GM12878 (cell line): ENCODE measurements at regions not wholly inside any gene's neighbourhood (a gene's known extent, or its start where the extent isn't known, plus 50 kb on each side); places are given as distances from the start of the nearest gene placed in this dataset.

ENCODE experiments used
- ATAC-seq: fragments of 200-7000 bp; cut with Tn5 transposase; 3 replicates; pipeline ENCODE4 v1.9.1; 2020; ENCODE audit warnings: mild to moderate bottlenecking, moderate library complexity
- BruUV-seq: library from RNA; stranded (reverse); fragments of 400-500 nt; replicated peaks from 2 replicates; lab custom pipeline; 2021; lab: Mats Ljungman, UMichigan
- CTCF ChIA-PET: fragments of 300-600 bp; sonication (Branson Sonifier 250); formaldehyde crosslinking; extraction: SDS; loops from one replicate; lab custom pipeline; 2021; ENCODE audit warnings: inconsistent platforms; lab: Yijun Ruan, JAX
- POLR2A ChIA-PET: fragments of 350-600 bp; formaldehyde crosslinking; extraction: SDS; loops from one replicate; lab custom pipeline; 2021; ENCODE audit warnings: inconsistent platforms; lab: Charles Lee
- RAD21 ChIA-PET: fragments of 300-600 bp; sonication (Branson Sonifier 250); formaldehyde crosslinking; loops from one replicate; lab custom pipeline; 2023; ENCODE audit warnings: antibody characterized with exemption; ENCODE audit not compliant: unreplicated experiment; lab: Charles Lee
- SMC1A ChIA-PET: fragments of 300-600 bp; sonication (Branson Sonifier 250); formaldehyde crosslinking; loops from one replicate; lab custom pipeline; 2023; ENCODE audit not compliant: unreplicated experiment, uncharacterized antibody; lab: Charles Lee
- DNase-seq: peaks from one replicate; pipeline ENCODE4 v3.0.0-alpha.2; 2011; ENCODE audit warnings: low read depth, low spot score
- FAIRE-seq: peaks from 3 replicates; lab custom pipeline; 2011; peaks lifted over from hg19 to GRCh38; lab: Jason Lieb, UNC
- H2AFZ ChIP-seq: 2 replicates; pipeline ENCODE4 v1.6.0; 2011; ENCODE audit warnings: low read depth, low read length, control low read depth; ENCODE audit not compliant: control insufficient read depth
- H3K27ac ChIP-seq: 2 replicates; pipeline ENCODE4 v1.5.1; 2011; ENCODE audit warnings: control low read depth; ENCODE audit not compliant: control insufficient read depth, insufficient read depth
- H3K27me3 ChIP-seq, 2 experiments: replicated peaks in 1 of 2; 2 replicates each; pipeline versions ENCODE4 v1.6.0 to v1.6.1; 2011; ENCODE audit warnings: low read length in 1 of 2; ENCODE audit not compliant: control insufficient read depth in 2 of 2, insufficient read depth in 2 of 2
- H3K36me3 ChIP-seq, 2 experiments: 2 replicates each; pipeline ENCODE4 v1.5.1; 2011; ENCODE audit warnings: low read length in 1 of 2; ENCODE audit not compliant: control insufficient read depth in 2 of 2, insufficient read depth in 2 of 2
- H3K4me1 ChIP-seq: 2 replicates; pipeline ENCODE4 v1.6.1; 2011; ENCODE audit warnings: mild to moderate bottlenecking, low read length, moderate library complexity, mixed read lengths; ENCODE audit not compliant: control insufficient read depth, insufficient read depth
- H3K4me2 ChIP-seq: 2 replicates; pipeline ENCODE4 v1.6.0; 2011; ENCODE audit warnings: control low read depth; ENCODE audit not compliant: control insufficient read depth, insufficient read depth
- H3K4me3 ChIP-seq: fragments of 200-600 bp; sonication (generic); 2 replicates; pipeline ENCODE4 v1.5.1; 2016
- H3K79me2 ChIP-seq: 2 replicates; pipeline ENCODE4 v1.6.0; 2011; ENCODE audit warnings: low read length; ENCODE audit not compliant: control insufficient read depth, insufficient read depth
- H3K9ac ChIP-seq: 2 replicates; pipeline ENCODE4 v1.8.0; 2011; ENCODE audit warnings: low read length, control low read depth, mixed read lengths; ENCODE audit not compliant: control insufficient read depth, insufficient read depth
- H3K9me3 ChIP-seq: replicated peaks from 3 replicates; pipeline ENCODE4 v1.5.1; 2011; ENCODE audit warnings: mild to moderate bottlenecking, low read length; ENCODE audit not compliant: control insufficient read depth, insufficient read depth
- H4K20me1 ChIP-seq: 2 replicates; pipeline ENCODE4 v1.6.0; 2011; ENCODE audit not compliant: control insufficient read depth, insufficient read depth
- BRCA1 ChIP-seq: IDR thresholded peaks from 2 replicates; pipeline ENCODE4 v1.6.1; 2011; ENCODE audit warnings: low read depth, low read length, improper control_type of control experiment
- ETV6 ChIP-seq, 2 experiments: fragments of 450-650 bp in 1 of 2; IDR thresholded peaks in 1 of 2; conservative IDR thresholded peaks in 1 of 2; 2 replicates each; pipeline ENCODE4 v1.6.1; 2014; ENCODE audit warnings: antibody characterized with exemption in 1 of 2, borderline replicate concordance in 1 of 2, low read depth in 1 of 2, mild to moderate bottlenecking in 1 of 2, moderate library complexity in 1 of 2
- KLF5 ChIP-seq: fragments of 450-650 bp; IDR thresholded peaks from 2 replicates; pipeline ENCODE4 v1.6.1; 2014; ENCODE audit warnings: mild to moderate bottlenecking; ENCODE audit not compliant: partially characterized antibody
- MXI1 ChIP-seq: fragments of 150-350 bp; IDR thresholded peaks from 2 replicates; pipeline ENCODE4 v1.6.1; 2011; ENCODE audit warnings: low read depth, mild to moderate bottlenecking, inconsistent platforms, low read length, improper control_type of control experiment
- PAX8 ChIP-seq: fragments of 450-650 bp; IDR thresholded peaks from 2 replicates; pipeline ENCODE4 v1.6.1; 2017; ENCODE audit warnings: mild to moderate bottlenecking, moderate library complexity
- POU2F2 ChIP-seq: IDR thresholded peaks from 3 replicates; pipeline ENCODE4 v1.6.1; 2011; ENCODE audit warnings: low read depth, mild to moderate bottlenecking, low read length, borderline replicate concordance
- RELA ChIP-seq: fragments of 450-650 bp; IDR thresholded peaks from 2 replicates; pipeline ENCODE4 v1.8.0; 2014; ENCODE audit warnings: borderline replicate concordance; ENCODE audit not compliant: partially characterized antibody
- SMARCA5 ChIP-seq: fragments of 450-650 bp; IDR thresholded peaks from 2 replicates; pipeline ENCODE4 v1.6.1; 2017; ENCODE audit warnings: mild to moderate bottlenecking
- SREBF2 ChIP-seq: IDR thresholded peaks from 2 replicates; pipeline ENCODE4 v1.6.1; 2012; ENCODE audit warnings: mild to moderate bottlenecking, low read length
- ZNF384 ChIP-seq: IDR thresholded peaks from 2 replicates; pipeline ENCODE4 v1.6.1; 2012; ENCODE audit warnings: low read depth, mild to moderate bottlenecking, low read length, improper control_type of control experiment, borderline replicate concordance
- WGBS: methylation state at CpG from one replicate; pipeline ENCODE4 v1.1.6; 2016; ENCODE audit warnings: low lambda C conversion rate; ENCODE audit not compliant: insufficient replicate concordance, insufficient coverage; ENCODE audit errors: missing lambda C conversion rate; 5-methylcytosine and 5-hydroxymethylcytosine counted together
- in situ Hi-C: fragments of 300-500 bp; cut with MboI; formaldehyde crosslinking; loops from 9 replicates; pipeline ENCODE4 v1.14.3; 2018; ENCODE audit warnings: mixed read lengths
- intact Hi-C: fragments of 100-400 bp; cut with micrococcal nuclease; formaldehyde crosslinking; loops from one replicate; pipeline ENCODE4 v1.14.2; 2022; ENCODE audit not compliant: unreplicated experiment
- TF ChIP-seq, protein P1 (sequence below): fragments of 450-650 bp; IDR thresholded peaks from 2 replicates; pipeline ENCODE4 v1.6.1; 2017; ENCODE audit warnings: antibody characterized with exemption, mild to moderate bottlenecking, moderate library complexity
- TF ChIP-seq, protein P2 (sequence below): fragments of 450-650 bp; IDR thresholded peaks from 2 replicates; pipeline ENCODE4 v1.6.1; 2016; ENCODE audit warnings: mild to moderate bottlenecking, moderate library complexity, borderline replicate concordance

DNA sequence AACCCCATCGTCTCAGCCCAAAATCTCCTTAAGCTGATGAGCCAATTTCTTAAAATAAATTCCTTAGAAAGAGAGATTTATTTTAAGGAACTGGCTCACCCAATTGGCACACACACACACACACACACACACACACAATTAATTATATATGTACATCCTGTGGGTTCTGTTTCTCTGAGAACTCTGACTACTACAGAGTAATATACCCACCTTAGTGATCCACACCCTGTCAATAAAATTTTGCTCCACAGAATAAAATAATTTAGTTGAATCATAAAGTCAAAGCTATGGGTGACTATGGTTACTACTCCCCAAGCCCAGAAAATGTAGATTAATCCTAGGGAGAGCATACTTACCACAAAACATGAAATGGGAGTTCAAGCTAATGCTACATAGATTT is 131.0 kb downstream of the DMAC1 start:
- POLR2A ChIA-PET, result interaction anchor here (0.6 kb wide), 1 partner anchor 1611 kb away, joined by 3 read pairs; no protein-coding TSS in a partner anchor
- no peak overlapping the region for H3K4me3 ChIP-seq
- WGBS, result 17% methylated on average over 1 of the region's 1 CpG
- H3K27ac ChIP-seq, result no peak overlapping the region
- no peaks in the 10 kb centered on the region for H3K79me2 ChIP-seq
- CTCF ChIA-PET, result interaction anchor here (1.1 kb wide), 1 partner anchor 16 kb away, joined by 3 read pairs; no protein-coding TSS in a partner anchor
- H3K4me1 ChIP-seq, result no peaks in the 10 kb centered on the region
- intact Hi-C loops (no loop called here), in situ Hi-C loops (no loop called here)
- no peaks in the 10 kb centered on the region for H3K36me3 ChIP-seq
- H3K9ac ChIP-seq, result no peak overlapping the region
- ATAC-seq (no peak), DNase-seq (no peak), FAIRE-seq (no peak)
- H3K9me3 ChIP-seq, result no peaks in the 10 kb centered on the region
- TF ChIP-seq RELA (no peak), ETV6 (conservative IDR thresholded peaks at IDR 0.05 in 1 of 2, IDR thresholded peaks at IDR 0.05 in 1 of 2; ENCODE audit: borderline replicate concordance in 1 of 2, low read depth in 1 of 2) (no peak), SMARCA5 (no peak), ZNF384 (no peak), PAX8 (no peak), POU2F2 (no peak), KLF5 (no peak), SREBF2 (no peak), MXI1 (no peak), BRCA1 (no peak)
- TF ChIP-seq, protein P1, sequence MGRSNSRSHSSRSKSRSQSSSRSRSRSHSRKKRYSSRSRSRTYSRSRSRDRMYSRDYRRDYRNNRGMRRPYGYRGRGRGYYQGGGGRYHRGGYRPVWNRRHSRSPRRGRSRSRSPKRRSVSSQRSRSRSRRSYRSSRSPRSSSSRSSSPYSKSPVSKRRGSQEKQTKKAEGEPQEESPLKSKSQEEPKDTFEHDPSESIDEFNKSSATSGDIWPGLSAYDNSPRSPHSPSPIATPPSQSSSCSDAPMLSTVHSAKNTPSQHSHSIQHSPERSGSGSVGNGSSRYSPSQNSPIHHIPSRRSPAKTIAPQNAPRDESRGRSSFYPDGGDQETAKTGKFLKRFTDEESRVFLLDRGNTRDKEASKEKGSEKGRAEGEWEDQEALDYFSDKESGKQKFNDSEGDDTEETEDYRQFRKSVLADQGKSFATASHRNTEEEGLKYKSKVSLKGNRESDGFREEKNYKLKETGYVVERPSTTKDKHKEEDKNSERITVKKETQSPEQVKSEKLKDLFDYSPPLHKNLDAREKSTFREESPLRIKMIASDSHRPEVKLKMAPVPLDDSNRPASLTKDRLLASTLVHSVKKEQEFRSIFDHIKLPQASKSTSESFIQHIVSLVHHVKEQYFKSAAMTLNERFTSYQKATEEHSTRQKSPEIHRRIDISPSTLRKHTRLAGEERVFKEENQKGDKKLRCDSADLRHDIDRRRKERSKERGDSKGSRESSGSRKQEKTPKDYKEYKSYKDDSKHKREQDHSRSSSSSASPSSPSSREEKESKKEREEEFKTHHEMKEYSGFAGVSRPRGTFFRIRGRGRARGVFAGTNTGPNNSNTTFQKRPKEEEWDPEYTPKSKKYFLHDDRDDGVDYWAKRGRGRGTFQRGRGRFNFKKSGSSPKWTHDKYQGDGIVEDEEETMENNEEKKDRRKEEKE, result no peak
- TF ChIP-seq, protein P2, sequence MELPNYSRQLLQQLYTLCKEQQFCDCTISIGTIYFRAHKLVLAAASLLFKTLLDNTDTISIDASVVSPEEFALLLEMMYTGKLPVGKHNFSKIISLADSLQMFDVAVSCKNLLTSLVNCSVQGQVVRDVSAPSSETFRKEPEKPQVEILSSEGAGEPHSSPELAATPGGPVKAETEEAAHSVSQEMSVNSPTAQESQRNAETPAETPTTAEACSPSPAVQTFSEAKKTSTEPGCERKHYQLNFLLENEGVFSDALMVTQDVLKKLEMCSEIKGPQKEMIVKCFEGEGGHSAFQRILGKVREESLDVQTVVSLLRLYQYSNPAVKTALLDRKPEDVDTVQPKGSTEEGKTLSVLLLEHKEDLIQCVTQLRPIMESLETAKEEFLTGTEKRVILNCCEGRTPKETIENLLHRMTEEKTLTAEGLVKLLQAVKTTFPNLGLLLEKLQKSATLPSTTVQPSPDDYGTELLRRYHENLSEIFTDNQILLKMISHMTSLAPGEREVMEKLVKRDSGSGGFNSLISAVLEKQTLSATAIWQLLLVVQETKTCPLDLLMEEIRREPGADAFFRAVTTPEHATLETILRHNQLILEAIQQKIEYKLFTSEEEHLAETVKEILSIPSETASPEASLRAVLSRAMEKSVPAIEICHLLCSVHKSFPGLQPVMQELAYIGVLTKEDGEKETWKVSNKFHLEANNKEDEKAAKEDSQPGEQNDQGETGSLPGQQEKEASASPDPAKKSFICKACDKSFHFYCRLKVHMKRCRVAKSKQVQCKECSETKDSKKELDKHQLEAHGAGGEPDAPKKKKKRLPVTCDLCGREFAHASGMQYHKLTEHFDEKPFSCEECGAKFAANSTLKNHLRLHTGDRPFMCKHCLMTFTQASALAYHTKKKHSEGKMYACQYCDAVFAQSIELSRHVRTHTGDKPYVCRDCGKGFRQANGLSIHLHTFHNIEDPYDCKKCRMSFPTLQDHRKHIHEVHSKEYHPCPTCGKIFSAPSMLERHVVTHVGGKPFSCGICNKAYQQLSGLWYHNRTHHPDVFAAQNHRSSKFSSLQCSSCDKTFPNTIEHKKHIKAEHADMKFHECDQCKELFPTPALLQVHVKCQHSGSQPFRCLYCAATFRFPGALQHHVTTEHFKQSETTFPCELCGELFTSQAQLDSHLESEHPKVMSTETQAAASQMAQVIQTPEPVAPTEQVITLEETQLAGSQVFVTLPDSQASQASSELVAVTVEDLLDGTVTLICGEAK, result no peak
- H4K20me1 ChIP-seq, result no peaks in the 10 kb centered on the region
- H3K4me2 ChIP-seq, result no peak overlapping the region
- RAD21 ChIA-PET, result no interaction called here
- SMC1A ChIA-PET, result no interaction called here
- no peak overlapping the region for H2AFZ ChIP-seq
- BruUV-seq, result no TSS peak
- H3K27me3 ChIP-seq, result no peaks in the 10 kb centered on the region
